BJ (cell line): ENCODE measurements at regions not wholly inside any gene's neighbourhood (a gene's known extent, or its start where the extent isn't known, plus 50 kb on each side); places are given as distances from the start of the nearest gene placed in this dataset.

ENCODE experiments used
- CTCF ChIA-PET: fragments of 350-600 bp; formaldehyde crosslinking; extraction: SDS; loops from one replicate; lab custom pipeline; 2021; ENCODE audit warnings: antibody characterized with exemption, inconsistent platforms; lab: Yijun Ruan, JAX
- POLR2A ChIA-PET: fragments of 300-600 bp; sonication (Branson Sonifier 250); formaldehyde crosslinking; extraction: SDS; loops from one replicate; lab custom pipeline; 2021; ENCODE audit warnings: antibody characterized with exemption; lab: Charles Lee
- DNase-seq: peaks from one replicate; pipeline ENCODE4 v3.0.0-alpha.2; 2011; ENCODE audit warnings: low read depth
- H3K27me3 ChIP-seq: 2 replicates; pipeline ENCODE4 v1.6.0; 2011; ENCODE audit warnings: low read length; ENCODE audit not compliant: control insufficient read depth, insufficient read depth
- H3K36me3 ChIP-seq: 2 replicates; pipeline ENCODE4 v1.5.1; 2011; ENCODE audit warnings: low read length; ENCODE audit not compliant: control insufficient read depth, insufficient read depth
- H3K4me3 ChIP-seq: 2 replicates; pipeline ENCODE4 v1.5.1; 2011; ENCODE audit warnings: low read depth, mild to moderate bottlenecking, control low read depth, low read length
- CTCF ChIP-seq: IDR thresholded peaks from 2 replicates; pipeline ENCODE4 v1.5.1; 2011; ENCODE audit warnings: low read depth, mild to moderate bottlenecking, control low read depth, inconsistent platforms, low read length, moderate library complexity; ENCODE audit not compliant: insufficient read depth

- ChIA-PET POLR2A (no interaction called here), CTCF (no interaction called here)
- no peak for TF ChIP-seq CTCF
- Histone ChIP-seq H3K27me3 (no peaks in the 10 kb centered on the region), H3K36me3 (no peaks in the 10 kb centered on the region), H3K4me3 (no peak overlapping the region)
- no peak for DNase-seq
Observed at GRCh38 chr12:39227218-39227617, 215.7 kb downstream of the KIF21A start.

DNA sequence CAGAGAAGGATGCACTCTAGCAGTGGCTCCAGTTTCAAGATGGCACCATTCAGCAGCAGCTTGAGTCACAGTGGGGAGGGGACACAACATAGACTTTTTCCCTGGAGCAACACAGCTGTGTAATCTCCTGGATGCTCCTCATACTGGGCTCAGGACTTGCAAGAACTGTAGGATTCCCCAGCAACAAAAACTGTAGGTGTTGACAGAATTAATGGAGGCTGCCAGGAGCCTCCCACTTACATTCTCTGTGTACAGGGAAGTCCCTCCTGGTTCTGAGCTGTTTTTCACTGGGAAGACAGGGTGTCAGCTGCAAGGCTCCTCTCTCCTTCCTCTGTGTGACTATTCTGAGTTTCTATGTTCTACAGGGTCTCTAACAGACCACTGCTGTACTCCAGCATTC, 217.9 kb downstream of the KIF21A start:
- no peak for TF ChIP-seq CTCF
- Histone ChIP-seq H3K4me3 (no peak overlapping the region), H3K27me3 (no peaks in the 10 kb centered on the region), H3K36me3 (no peaks in the 10 kb centered on the region)
- ChIA-PET CTCF (no interaction called here), POLR2A (no interaction called here)
- no peak for DNase-seq

- CTCF ChIA-PET: no interaction called here
- Histone ChIP-seq H3K36me3 (no peaks in the 10 kb centered on the region), H3K4me3 (no peak overlapping the region), H3K27me3 (no peaks in the 10 kb centered on the region)
- DNase-seq: no peak
- POLR2A ChIA-PET: no interaction called here
- TF ChIP-seq CTCF: no peak
Observed at GRCh38 chr12:39205969-39206368, 237.0 kb downstream of the KIF21A start.

DNA sequence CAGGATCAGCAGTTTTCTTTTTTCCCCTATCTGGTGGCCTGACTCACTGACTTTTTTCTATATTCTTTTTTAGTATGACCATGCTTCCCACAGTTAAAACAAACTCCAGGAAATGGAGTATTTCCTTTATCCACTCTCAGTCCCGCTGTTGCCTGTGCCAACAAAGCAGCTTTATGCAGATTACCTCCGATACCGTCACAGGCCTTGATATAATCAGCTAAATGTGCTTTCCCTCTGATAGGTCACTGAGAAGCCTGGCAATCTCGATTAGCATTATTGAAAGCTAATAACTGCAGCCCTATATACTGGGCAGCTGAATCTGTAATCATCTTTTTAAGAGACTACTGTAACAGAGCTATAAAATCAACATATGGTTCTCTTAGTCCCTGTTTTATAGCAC, 243.6 kb downstream of the KIF21A start:
- H3K36me3 ChIP-seq: no peaks in the 10 kb centered on the region
- no peaks in the 10 kb centered on the region for H3K27me3 ChIP-seq
- no peak for TF ChIP-seq CTCF
- H3K4me3 ChIP-seq: no peak overlapping the region
- ChIA-PET POLR2A (no interaction called here), CTCF (no interaction called here)
- DNase-seq: no peak

- Histone ChIP-seq H3K36me3 (no peaks in the 10 kb centered on the region), H3K4me3 (no peak overlapping the region), H3K27me3 (no peaks in the 10 kb centered on the region)
- TF ChIP-seq CTCF: no peak
- CTCF ChIA-PET: no interaction called here
- POLR2A ChIA-PET: no interaction called here
- no peak for DNase-seq
Observed at GRCh38 chr12:39188689-39189088, 254.2 kb downstream of the KIF21A start.
